NCI-H2227 (cell line): ENCODE measurements at regions not wholly inside any gene's neighbourhood (a gene's known extent, or its start where the extent isn't known, plus 50 kb on each side); places are given as distances from the start of the nearest gene placed in this dataset.

ENCODE experiments used
- DNase-seq: peaks from one replicate; lab custom pipeline; 2025; ENCODE audit not compliant: unreplicated experiment; lab: John Stamatoyannopoulos, UW

DNA sequence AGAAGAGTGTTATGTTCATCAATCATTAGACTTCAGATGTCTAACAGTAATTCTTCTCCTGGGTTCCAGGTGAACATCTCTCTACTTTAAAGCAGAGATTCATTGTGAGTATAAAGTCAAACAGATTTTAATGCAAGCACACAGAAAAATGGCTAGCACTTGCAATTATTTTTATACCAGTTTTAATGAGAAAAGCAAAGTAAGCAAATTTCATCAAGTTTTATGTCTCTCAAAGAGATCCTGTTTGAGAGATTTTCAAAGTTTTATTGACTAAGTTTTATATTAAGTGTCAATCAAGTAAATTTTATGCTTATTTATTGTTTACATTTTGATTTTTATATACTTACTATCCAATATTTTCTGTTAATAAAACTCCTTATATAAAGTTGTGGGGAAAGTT, 1628.5 kb downstream of the HACE1 start:
- no peak for DNase-seq

DNA sequence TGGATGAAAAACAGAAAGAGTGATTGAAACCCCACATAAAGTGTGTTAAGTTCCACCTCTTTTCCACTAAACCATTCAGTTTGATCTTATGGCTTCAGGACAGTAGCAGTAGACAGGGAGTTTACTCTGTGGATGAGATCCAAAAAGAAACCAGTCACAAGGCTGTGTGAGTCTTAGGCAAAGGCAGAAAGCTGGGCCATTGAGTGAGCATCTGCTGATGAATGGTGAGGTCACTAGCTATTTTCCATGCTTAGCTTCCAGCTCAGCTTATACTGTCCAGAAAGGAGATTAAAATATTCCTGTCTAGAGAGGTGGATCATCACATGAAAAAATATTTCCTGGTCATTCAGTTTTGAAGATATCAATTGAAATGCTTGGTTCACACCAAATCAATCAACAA, 1643.9 kb downstream of the HACE1 start:
- DNase-seq: no peak

- no peak for DNase-seq
Observed at GRCh38 chr6:103210686-103211085, 1649.0 kb downstream of the HACE1 start.

- DNase-seq: no peak
Observed at GRCh38 chr6:103198386-103198785, 1661.3 kb downstream of the HACE1 start.

- no peak for DNase-seq
Observed at GRCh38 chr6:103193413-103193812, 1666.3 kb downstream of the HACE1 start.

- no peak for DNase-seq
Observed at GRCh38 chr6:103191391-103192093, 1668.2 kb downstream of the HACE1 start.

GRCh38 chr6:103184776-103185175, 1674.9 kb downstream of the HACE1 start:
- DNase-seq: no peak

- no peak for DNase-seq
Observed at GRCh38 chr6:103183831-103184411, 1675.8 kb downstream of the HACE1 start.

DNA sequence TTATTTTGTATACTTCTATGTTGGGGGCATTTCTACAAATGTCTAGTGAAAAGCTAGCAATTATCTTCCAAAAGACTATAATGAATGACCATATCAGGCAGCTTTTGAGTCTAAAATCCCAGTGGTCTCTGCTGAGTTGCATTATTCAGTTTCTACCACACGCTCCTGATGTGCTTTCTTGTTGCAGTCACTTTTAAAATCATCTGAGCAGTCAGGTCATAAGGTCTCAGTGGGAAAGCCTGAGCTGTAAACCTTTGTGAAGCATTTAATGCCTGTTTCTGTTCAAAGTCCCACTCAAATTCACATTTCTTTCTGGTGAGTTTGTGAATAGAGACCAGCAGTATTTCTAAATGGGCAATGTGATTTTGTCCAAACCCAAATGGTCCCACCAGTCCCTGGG, 1681.5 kb downstream of the HACE1 start:
- DNase-seq: no peak

DNA sequence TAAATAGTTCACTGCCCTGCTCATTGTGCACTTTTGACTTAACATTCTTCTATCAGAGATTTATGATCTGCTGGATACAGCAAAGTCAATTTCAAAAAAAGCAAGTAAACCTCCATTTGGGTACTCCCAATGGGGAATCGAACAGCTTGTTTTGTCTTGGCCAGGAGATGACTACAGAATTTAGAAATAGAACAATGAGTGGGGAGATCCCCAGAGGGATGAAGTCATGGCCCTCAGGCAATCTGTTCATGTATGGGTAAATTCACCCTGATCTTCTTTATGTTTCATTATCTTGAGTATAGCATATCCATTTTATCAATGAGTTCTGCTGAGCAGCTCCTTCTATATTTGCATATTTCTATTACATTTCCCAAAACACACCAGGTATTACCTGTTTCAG, 1681.9 kb downstream of the HACE1 start:
- DNase-seq: no peak

DNA sequence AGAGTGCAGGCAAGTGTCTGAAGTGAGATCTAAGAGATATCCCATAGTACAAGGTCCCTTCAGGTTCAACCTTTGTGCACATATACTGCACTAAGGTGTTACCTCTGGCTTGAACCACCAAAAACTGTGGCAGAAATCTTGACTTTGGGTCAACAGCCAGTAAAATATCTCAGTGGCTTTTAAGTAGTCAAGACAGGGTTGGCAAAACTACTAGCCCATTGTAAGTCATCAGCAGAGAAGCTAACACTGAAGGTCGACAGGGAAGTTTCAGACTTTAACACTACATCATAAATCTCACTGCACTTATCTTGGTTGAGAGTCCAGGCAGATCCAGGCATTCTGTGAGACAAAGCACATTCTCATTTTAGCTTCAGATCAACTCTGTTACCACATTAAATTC, 1684.7 kb downstream of the HACE1 start:
- DNase-seq: no peak

DNA sequence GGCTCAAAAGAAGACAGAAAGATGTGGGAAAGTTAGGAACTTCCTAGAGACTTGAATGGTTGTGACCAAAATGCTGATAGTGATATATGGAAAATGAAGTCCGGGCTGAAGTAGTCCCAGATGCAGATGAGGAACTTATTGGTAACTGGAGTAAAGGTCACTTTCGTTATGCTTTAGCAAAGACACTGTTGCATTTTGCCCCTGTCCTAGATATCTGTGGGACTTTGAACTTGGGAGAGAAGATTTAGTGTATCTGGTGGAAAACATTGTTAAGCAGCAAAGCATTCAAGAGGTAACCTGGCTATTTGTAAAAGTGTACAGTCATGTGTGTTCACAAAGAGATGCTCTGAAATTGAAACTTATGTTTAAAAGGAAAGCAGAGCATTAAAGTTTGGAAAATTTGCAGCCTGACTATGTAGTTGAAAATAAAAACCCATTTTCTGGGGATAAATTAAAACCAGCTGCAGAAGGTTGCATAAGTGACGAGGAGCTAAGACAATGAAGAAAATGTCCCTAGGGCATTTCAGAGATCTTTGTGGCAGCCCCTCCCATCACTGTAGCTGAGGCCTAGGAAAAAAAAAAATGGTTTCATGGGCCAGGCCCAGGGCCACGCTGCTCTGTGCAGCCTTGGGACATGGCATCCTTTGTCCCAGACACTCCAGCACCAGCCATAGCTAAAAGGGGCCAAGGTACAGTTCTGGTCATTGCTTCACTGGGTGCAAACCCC, 1692.2 kb downstream of the HACE1 start:
- no peak for DNase-seq

DNA sequence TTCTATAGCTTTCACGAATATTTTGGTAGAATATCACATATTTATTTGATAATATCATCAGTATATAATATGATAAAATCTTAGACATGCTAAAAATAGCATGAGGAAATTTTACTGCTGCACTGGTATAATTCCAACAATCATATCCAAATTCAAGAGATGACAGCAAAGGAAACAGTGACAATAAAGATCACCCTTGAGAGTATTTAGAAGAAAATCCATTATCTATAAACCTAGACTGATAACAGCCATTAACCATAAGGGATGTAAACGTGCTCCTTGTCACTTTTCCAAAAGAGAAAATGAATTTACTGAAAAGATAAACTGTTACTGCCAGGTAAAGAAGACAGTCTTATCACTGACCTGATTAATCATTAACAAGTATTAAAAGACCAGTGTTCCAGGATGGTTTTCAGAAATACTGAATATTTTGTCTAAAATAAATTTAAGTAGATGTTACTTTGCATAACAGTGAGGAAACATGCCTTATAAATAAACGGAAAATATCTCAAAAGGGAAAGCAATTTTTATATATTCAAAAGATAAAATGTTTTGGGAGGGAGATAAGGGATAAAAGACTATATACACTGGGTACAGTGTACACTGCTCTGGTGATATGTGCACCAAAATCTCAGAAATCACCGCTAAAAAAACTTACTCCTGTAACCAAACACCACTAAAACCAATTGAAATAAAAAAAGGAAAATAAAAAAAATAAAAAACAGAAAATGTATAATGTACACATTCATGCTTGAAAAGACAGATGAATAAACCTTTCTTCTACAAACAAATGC, 1704.7 kb downstream of the HACE1 start:
- DNase-seq: no peak

DNA sequence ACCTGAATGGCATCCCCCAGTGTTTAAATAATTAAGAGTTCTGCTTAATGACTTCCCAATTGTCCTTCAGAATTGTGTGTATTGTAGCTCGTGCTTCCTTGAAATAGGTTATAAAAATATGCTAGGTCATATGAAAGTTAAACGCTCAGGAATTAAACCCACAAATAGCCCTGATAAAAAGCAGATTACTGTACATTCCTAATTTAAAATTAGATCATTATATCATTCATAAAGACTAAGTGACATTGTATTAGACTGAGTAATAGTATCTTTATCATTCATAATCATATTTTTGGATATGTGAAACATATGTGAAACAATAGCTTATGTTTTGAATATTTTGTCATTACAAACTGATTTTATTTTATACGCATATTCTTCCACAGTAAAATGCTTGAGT, 1706.7 kb downstream of the HACE1 start:
- DNase-seq: no peak

GRCh38 chr6:103142902-103143301, 1716.8 kb downstream of the HACE1 start:
- no peak for DNase-seq

DNA sequence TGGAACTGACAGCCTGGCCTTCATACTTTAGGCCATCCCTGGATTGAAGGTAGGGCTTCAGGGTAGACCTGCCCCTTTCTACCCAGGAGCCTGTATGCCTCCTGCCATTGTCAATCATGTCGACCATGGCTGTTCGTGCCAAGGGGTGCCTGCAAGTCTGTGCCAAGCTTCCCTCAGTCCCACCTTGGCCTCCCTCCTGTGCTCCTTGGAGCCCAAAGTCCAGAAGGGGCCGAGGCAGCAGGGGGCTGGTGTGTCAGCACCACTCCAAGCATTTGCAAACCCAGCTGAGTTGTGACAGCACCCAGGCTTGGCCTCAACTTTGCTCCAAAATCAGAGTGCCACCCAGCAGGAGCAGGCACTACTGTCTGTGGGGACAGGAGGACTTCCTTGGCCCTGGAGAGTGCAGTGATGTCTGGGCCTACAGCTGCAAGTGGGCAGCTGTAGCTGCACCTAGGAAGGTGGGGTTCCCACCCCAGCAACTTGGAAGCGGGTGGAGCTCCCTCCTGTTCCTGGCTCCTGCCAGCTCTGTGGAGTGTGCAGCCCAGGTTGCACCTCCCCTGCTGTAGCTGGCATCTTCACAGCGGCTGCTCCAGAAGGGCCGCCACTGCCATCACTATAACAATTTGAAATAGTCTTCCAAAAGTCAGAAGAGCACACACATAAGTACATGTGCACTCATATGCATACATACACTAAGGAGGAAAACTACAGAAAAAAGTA, 1719.3 kb downstream of the HACE1 start:
- DNase-seq: no peak

GRCh38 chr6:103139377-103139776, 1720.3 kb downstream of the HACE1 start:
- DNase-seq: no peak

DNA sequence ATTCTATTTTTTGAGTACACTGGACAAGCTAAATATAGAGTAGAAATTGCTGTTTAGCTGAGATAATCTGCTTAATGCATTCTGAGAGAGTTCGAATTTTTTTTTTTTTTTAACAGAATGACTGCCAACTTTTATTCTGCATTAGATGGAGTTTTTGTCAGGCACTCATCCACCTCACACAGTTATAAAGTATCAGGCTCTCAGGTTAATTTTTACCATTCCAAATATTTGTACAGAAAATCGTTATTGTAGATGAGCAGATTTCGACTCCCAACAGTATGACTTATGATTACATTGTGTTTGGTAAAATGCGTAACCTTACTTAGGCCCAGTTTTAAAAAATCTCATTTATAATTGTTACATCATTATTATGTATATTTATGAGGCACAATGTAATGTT, 1731.0 kb downstream of the GRIK2 start:
- no peak for DNase-seq

GRCh38 chr6:103122766-103123601, 1729.5 kb downstream of the GRIK2 start:
- peak; percentile 42 for DNase-seq

DNA sequence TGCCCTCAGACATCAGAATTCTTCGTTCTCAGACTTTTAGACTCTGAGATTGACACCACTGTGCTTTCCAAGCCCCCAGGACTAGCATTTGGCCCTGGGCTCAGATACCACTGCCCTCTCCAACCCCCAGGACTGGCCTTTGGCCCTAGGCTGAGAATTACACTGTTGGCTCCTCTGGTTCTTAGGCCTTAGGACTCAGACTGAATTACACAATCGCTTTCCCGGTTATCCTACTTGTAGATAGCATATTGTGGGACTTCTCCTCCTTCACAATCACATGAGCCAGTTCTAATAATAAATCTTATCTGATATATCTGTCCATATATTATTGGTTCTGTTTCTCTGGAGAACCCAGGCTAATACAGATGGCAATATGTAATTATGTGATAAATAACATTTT, 1725.5 kb downstream of the GRIK2 start:
- DNase-seq: no peak
